ENCODE measurements at regions not wholly inside any gene's neighbourhood (a gene's known extent, or its start where the extent isn't known, plus 50 kb on each side); places are given as distances from the start of the nearest gene placed in this dataset.

DNA sequence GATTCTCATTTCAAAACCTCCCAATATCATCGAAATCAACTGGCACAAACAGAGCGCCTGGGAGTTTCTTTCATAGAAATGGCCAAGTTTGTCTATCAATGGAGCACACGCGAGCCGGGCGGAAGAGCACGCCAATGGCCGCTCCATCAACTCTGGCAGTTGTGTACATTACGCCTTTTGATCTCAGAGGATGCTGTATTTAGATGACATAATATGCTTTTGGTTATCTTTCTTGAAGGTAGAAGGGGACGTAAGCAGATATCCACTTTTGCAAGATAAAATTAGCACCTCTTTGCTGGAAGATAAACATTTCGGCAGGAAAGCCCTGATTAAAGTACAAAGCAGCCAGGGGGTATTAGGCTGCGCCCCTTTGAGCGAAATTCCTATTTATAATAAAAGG lies 287.4 kb downstream of the IRF8 start:
- H3K36me3 ChIP-seq (ENCODE audit: control insufficient read depth in 1 of 2, insufficient read depth in 2 of 2, low read length in 1 of 2): no peaks in the 10 kb centered on the region
- DNase-seq (no peak), ATAC-seq (ENCODE audit: low FRiP score) (no peak)
- intact Hi-C loops (cut with DNase I): no loop called here
- H3K4me3 ChIP-seq (ENCODE audit: low read length in 2 of 2): no peak overlapping the region
- H3K9me3 ChIP-seq (ENCODE audit: control insufficient read depth, low read length): no peaks in the 10 kb centered on the region
- no peaks in the 10 kb centered on the region for H3K4me1 ChIP-seq (ENCODE audit: control insufficient read depth in 1 of 2, insufficient read depth in 2 of 2, low read length in 2 of 2)
- H3K27ac ChIP-seq (ENCODE audit: low read depth in 1 of 2, low read length in 2 of 2): no peak overlapping the region
- 76 to 77% methylated on average over 13 of the region's 13 CpGs for WGBS, 2 donors
- no peaks in the 10 kb centered on the region for H3K27me3 ChIP-seq (ENCODE audit: control insufficient read depth in 1 of 2, insufficient read depth in 2 of 2, low read length in 1 of 2)

DNA sequence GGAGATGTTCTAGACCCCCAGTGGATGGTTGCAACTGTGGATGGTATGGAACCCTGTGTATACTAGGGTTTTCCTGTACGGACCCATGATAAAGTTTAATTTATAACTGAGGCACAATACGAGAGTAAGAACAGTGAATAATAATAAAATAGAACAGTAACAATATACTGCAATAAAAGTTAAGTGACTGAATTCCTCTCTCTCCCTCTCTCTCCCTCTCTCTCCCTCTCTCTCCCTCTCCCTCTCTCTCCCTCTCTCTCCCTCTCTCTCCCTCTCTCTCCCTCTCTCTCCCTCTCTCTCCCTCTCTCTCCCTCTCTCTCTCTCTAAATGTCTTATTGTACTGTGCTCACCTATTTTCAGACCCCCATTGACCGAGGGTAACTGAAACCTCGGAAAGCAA lies 291.0 kb downstream of the IRF8 start:
- no peaks in the 10 kb centered on the region for H3K9me3 ChIP-seq (ENCODE audit: control insufficient read depth, low read length)
- WGBS, 2 donors: 57 to 67% methylated on average over 4 of the region's 4 CpGs
- H3K36me3 ChIP-seq (ENCODE audit: control insufficient read depth in 1 of 2, insufficient read depth in 2 of 2, low read length in 1 of 2): no peaks in the 10 kb centered on the region
- no peak overlapping the region for H3K4me3 ChIP-seq (ENCODE audit: low read length in 2 of 2)
- intact Hi-C loops (cut with DNase I): no loop called here
- no peak overlapping the region for H3K27ac ChIP-seq (ENCODE audit: low read depth in 1 of 2, low read length in 2 of 2)
- ATAC-seq (ENCODE audit: low FRiP score): no peak
- no peaks in the 10 kb centered on the region for H3K4me1 ChIP-seq (ENCODE audit: control insufficient read depth in 1 of 2, insufficient read depth in 2 of 2, low read length in 2 of 2)
- no peak for DNase-seq
- H3K27me3 ChIP-seq (ENCODE audit: control insufficient read depth in 1 of 2, insufficient read depth in 2 of 2, low read length in 1 of 2): no peaks in the 10 kb centered on the region

- Histone ChIP-seq H3K36me3 (ENCODE audit: control insufficient read depth in 1 of 2, insufficient read depth in 2 of 2, low read length in 1 of 2) (no peaks in the 10 kb centered on the region), H3K27me3 (ENCODE audit: control insufficient read depth in 1 of 2, insufficient read depth in 2 of 2, low read length in 1 of 2) (no peaks in the 10 kb centered on the region), H3K4me3 (ENCODE audit: low read length in 2 of 2) (no peak overlapping the region), H3K9me3 (ENCODE audit: control insufficient read depth, low read length) (no peaks in the 10 kb centered on the region), H3K27ac (ENCODE audit: low read depth in 1 of 2, low read length in 2 of 2) (no peak overlapping the region), H3K4me1 (ENCODE audit: control insufficient read depth in 1 of 2, insufficient read depth in 2 of 2, low read length in 2 of 2) (no peaks in the 10 kb centered on the region)
- intact Hi-C loops (cut with DNase I): no loop called here
- ATAC-seq (ENCODE audit: low FRiP score) (no peak), DNase-seq (no peak)
- 38 to 48% methylated on average over 14 of the region's 14 CpGs for WGBS, 2 donors
Observed at GRCh38 chr16:86191663-86192062, 292.7 kb downstream of the IRF8 start.

- H3K36me3 ChIP-seq (ENCODE audit: control insufficient read depth in 1 of 2, insufficient read depth in 2 of 2, low read length in 1 of 2): no peaks in the 10 kb centered on the region
- no peaks in the 10 kb centered on the region for H3K27me3 ChIP-seq (ENCODE audit: control insufficient read depth in 1 of 2, insufficient read depth in 2 of 2, low read length in 1 of 2)
- H3K4me1 ChIP-seq (ENCODE audit: control insufficient read depth in 1 of 2, insufficient read depth in 2 of 2, low read length in 2 of 2): no peaks in the 10 kb centered on the region
- H3K9me3 ChIP-seq (ENCODE audit: control insufficient read depth, low read length): no peaks in the 10 kb centered on the region
- WGBS, 2 donors: 76 to 79% methylated on average over 15 of the region's 15 CpGs
- intact Hi-C loops (cut with DNase I): no loop called here
- ATAC-seq (ENCODE audit: low FRiP score): no peak
- no peak overlapping the region for H3K27ac ChIP-seq (ENCODE audit: low read depth in 1 of 2, low read length in 2 of 2)
- no peak overlapping the region for H3K4me3 ChIP-seq (ENCODE audit: low read length in 2 of 2)
- no peak for DNase-seq
Observed at GRCh38 chr16:86193528-86194193, 294.7 kb downstream of the IRF8 start.

- 25 to 33% methylated on average over 22 of the region's 22 CpGs for WGBS, 2 donors
- ATAC-seq (ENCODE audit: low FRiP score): no peak
- no peak for DNase-seq
- H3K4me1 ChIP-seq (ENCODE audit: control insufficient read depth in 1 of 2, insufficient read depth in 2 of 2, low read length in 2 of 2): no peaks in the 10 kb centered on the region
- H3K9me3 ChIP-seq (ENCODE audit: control insufficient read depth, low read length): no peaks in the 10 kb centered on the region
- H3K27ac ChIP-seq (ENCODE audit: low read depth in 1 of 2, low read length in 2 of 2): no peak overlapping the region
- no peaks in the 10 kb centered on the region for H3K36me3 ChIP-seq (ENCODE audit: control insufficient read depth in 1 of 2, insufficient read depth in 2 of 2, low read length in 1 of 2)
- no peaks in the 10 kb centered on the region for H3K27me3 ChIP-seq (ENCODE audit: control insufficient read depth in 1 of 2, insufficient read depth in 2 of 2, low read length in 1 of 2)
- no peak overlapping the region for H3K4me3 ChIP-seq (ENCODE audit: low read length in 2 of 2)
- intact Hi-C loops (cut with DNase I): no loop called here
Observed at GRCh38 chr16:86195863-86196630, 297.1 kb downstream of the IRF8 start.

GRCh38 chr16:86196687-86197391 lies 297.9 kb downstream of the IRF8 start:
- 73 to 75% methylated on average over 18 of the region's 18 CpGs for WGBS, 2 donors
- Histone ChIP-seq H3K9me3 (ENCODE audit: control insufficient read depth, low read length) (no peaks in the 10 kb centered on the region), H3K36me3 (ENCODE audit: control insufficient read depth in 1 of 2, insufficient read depth in 2 of 2, low read length in 1 of 2) (no peaks in the 10 kb centered on the region), H3K27ac (ENCODE audit: low read depth in 1 of 2, low read length in 2 of 2) (no peak overlapping the region), H3K4me3 (ENCODE audit: low read length in 2 of 2) (no peak overlapping the region), H3K4me1 (ENCODE audit: control insufficient read depth in 1 of 2, insufficient read depth in 2 of 2, low read length in 2 of 2) (no peaks in the 10 kb centered on the region), H3K27me3 (ENCODE audit: control insufficient read depth in 1 of 2, insufficient read depth in 2 of 2, low read length in 1 of 2) (peaks cover 0 to 2% of the 10 kb centered on the region in 2 donors)
- ATAC-seq (ENCODE audit: low FRiP score) (no peak), DNase-seq (no peak)
- intact Hi-C loops (cut with DNase I): no loop called here

DNA sequence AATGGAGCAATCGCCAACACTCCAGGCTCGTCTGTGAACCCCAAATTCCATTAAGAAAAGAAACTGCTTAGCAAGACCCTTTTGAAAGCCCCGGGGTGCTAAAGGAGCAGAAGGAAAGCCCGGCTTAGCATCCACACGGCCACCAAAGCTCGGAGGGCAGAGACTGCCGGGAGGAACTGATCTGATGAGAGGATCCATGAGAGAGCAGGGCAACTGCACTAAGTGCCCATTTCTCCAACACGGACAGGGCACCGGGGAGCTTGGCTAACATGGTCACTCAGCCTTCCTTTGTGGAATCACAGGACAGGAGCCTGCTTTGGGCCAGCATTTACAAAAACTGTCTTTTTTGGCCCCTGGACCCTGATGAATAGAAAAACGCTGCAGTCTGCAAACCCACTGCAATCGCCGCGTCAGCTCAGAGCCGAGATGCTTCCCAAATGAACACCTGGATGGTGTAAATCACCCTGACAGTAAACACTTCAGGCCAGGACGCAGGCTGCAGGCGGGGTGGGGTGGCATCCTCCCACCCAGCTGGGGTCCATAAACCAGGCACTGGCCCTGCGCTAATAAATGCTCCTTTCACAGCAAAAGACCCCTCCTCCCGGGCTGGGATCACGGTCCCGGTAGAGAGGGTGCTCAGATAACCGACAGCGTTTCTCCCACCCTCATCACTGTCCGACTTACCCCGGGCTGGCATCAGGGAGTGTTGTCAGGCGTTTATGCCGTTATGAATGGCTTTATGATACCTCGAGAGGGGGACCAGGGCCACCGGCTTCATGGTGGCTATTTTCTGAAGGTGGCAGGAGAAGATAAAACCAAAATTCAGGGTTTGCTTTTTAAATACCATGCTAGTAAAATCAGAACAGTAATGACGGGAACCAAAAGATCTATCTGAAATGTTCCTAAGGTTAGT lies 299.5 kb downstream of the IRF8 start:
- peaks cover 0 to 2% of the 10 kb centered on the region in 2 donors for H3K27me3 ChIP-seq (ENCODE audit: control insufficient read depth in 1 of 2, insufficient read depth in 2 of 2, low read length in 1 of 2)
- DNase-seq (no peak), ATAC-seq (ENCODE audit: low FRiP score) (no peak)
- no peak overlapping the region for H3K27ac ChIP-seq (ENCODE audit: low read depth in 1 of 2, low read length in 2 of 2)
- no peaks in the 10 kb centered on the region for H3K4me1 ChIP-seq (ENCODE audit: control insufficient read depth in 1 of 2, insufficient read depth in 2 of 2, low read length in 2 of 2)
- intact Hi-C loops (cut with DNase I): no loop called here
- H3K36me3 ChIP-seq (ENCODE audit: control insufficient read depth in 1 of 2, insufficient read depth in 2 of 2, low read length in 1 of 2): no peaks in the 10 kb centered on the region
- H3K4me3 ChIP-seq (ENCODE audit: low read length in 2 of 2): no peak overlapping the region
- H3K9me3 ChIP-seq (ENCODE audit: control insufficient read depth, low read length): no peaks in the 10 kb centered on the region
- WGBS, 2 donors: 20 to 22% methylated on average over 29 of the region's 29 CpGs

- WGBS, 2 donors: 7 to 16% methylated on average over 7 of the region's 7 CpGs
- Histone ChIP-seq H3K4me3 (ENCODE audit: low read length in 2 of 2) (no peak overlapping the region), H3K9me3 (ENCODE audit: control insufficient read depth, low read length) (no peaks in the 10 kb centered on the region), H3K36me3 (ENCODE audit: control insufficient read depth in 1 of 2, insufficient read depth in 2 of 2, low read length in 1 of 2) (no peaks in the 10 kb centered on the region), H3K4me1 (ENCODE audit: control insufficient read depth in 1 of 2, insufficient read depth in 2 of 2, low read length in 2 of 2) (no peaks in the 10 kb centered on the region), H3K27ac (ENCODE audit: low read depth in 1 of 2, low read length in 2 of 2) (no peak overlapping the region), H3K27me3 (ENCODE audit: control insufficient read depth in 1 of 2, insufficient read depth in 2 of 2, low read length in 1 of 2) (peaks cover 0 to 2% of the 10 kb centered on the region in 2 donors)
- intact Hi-C loops (cut with DNase I): no loop called here
- ATAC-seq (ENCODE audit: low FRiP score): no peak
- DNase-seq: no peak
Observed at GRCh38 chr16:86199182-86199581, 300.2 kb downstream of the IRF8 start.
